T47D (cell line): ENCODE measurements at regions not wholly inside any gene's neighbourhood (a gene's known extent, or its start where the extent isn't known, plus 50 kb on each side); places are given as distances from the start of the nearest gene placed in this dataset.
A peak's percentile ranks its signal among the peaks of the same experiment; 100 is the strongest.

Experiments
- DNase-seq, 2 experiments: peaks; one replicate each; pipeline versions ENCODE4 v3.0.0 to v3.0.0-alpha.2; 2011 to 2012; ENCODE audit warnings: low read depth in 1 of 2, low spot score in 1 of 2
- JUND ChIP-seq: IDR thresholded peaks from 2 replicates; pipeline ENCODE4 v1.6.1; 2012; ENCODE audit warnings: low read depth
- in situ Hi-C: cut with HindIII; loops from 2 replicates; pipeline ENCODE4 v1.10.0; 2016; ENCODE audit warnings: low sequenced_read_pairs, low pct_unique_long_range_greater_than_20kb

GRCh38 chr12:125687403-125687802 is 622.2 kb downstream of the AACS start:
- in situ Hi-C loops = no loop called here
- no peak for TF ChIP-seq JUND
- DNase-seq = no peak

GRCh38 chr12:125687820-125688219 is 622.6 kb downstream of the AACS start:
- no peak for DNase-seq
- no peak for TF ChIP-seq JUND
- in situ Hi-C loops = no loop called here

- in situ Hi-C loops = no loop called here
- TF ChIP-seq JUND = no peak
Measured at GRCh38 chr12:125688223-125688622, 623.0 kb downstream of the AACS start.

GRCh38 chr12:125688881-125689280 is 623.6 kb downstream of the AACS start:
- no peak for DNase-seq
- in situ Hi-C loops = no loop called here
- no peak for TF ChIP-seq JUND

More at GRCh38 chr12:125688223-125688622, 623.0 kb downstream of the AACS start:
- no peak for DNase-seq

- DNase-seq = no peak
- TF ChIP-seq JUND = no peak
- in situ Hi-C loops = no loop called here
Measured at GRCh38 chr12:125689576-125690410, 624.6 kb downstream of the AACS start.

- in situ Hi-C loops = no loop called here
- no peak for DNase-seq
- no peak for TF ChIP-seq JUND
Measured at GRCh38 chr12:125690841-125691240, 625.6 kb downstream of the AACS start.

- DNase-seq = no peak
- in situ Hi-C loops = no loop called here
- TF ChIP-seq JUND = no peak
Measured at GRCh38 chr12:125696054-125696453, 630.8 kb downstream of the AACS start.

GRCh38 chr12:125704803-125705202 is 639.6 kb downstream of the AACS start:
- in situ Hi-C loops = no loop called here
- no peak for DNase-seq
- TF ChIP-seq JUND = no peak

- no peak for TF ChIP-seq JUND
- in situ Hi-C loops = no loop called here
- no peak for DNase-seq
Measured at GRCh38 chr12:125720961-125721360, 655.7 kb downstream of the AACS start.

- in situ Hi-C loops = no loop called here
- DNase-seq = peak in 1 of 2 experiments; percentile 62
Measured at GRCh38 chr12:125734137-125734536, 668.9 kb downstream of the AACS start.

GRCh38 chr12:125738211-125738610 is 673.0 kb downstream of the AACS start:
- no peak for TF ChIP-seq JUND
- in situ Hi-C loops = no loop called here
- no peak for DNase-seq

More at GRCh38 chr12:125734137-125734536, 668.9 kb downstream of the AACS start:
- TF ChIP-seq JUND = no peak

GRCh38 chr12:125742413-125742812 is 677.2 kb downstream of the AACS start:
- DNase-seq = no peak
- in situ Hi-C loops = no loop called here
- no peak for TF ChIP-seq JUND

- DNase-seq = no peak
- in situ Hi-C loops = no loop called here
- no peak for TF ChIP-seq JUND
Measured at GRCh38 chr12:125744201-125744600, 679.0 kb downstream of the AACS start.

- TF ChIP-seq JUND = no peak
- in situ Hi-C loops = no loop called here
- peak in 1 of 2 experiments; percentile 69 for DNase-seq
Measured at GRCh38 chr12:125755512-125755911, 690.3 kb downstream of the AACS start.
